Body of pancreas (tissue), 4 donors: ENCODE measurements at regions not wholly inside any gene's neighbourhood (a gene's known extent, or its start where the extent isn't known, plus 50 kb on each side); places are given as distances from the start of the nearest gene placed in this dataset.

Experiments used
- CTCF ChIP-seq, 7 experiments: fragments of 450-650 bp in 4 of 7; fragments of 200-600 bp in 3 of 7; sonication (generic) in 3 of 7; IDR thresholded peaks; one replicate each; pipeline ENCODE4 v1.5.1; 2016 to 2019; ENCODE audit warnings: antibody characterized with exemption in 7 of 7
- POLR2A ChIP-seq, 3 donors: fragments of 450-650 bp; IDR thresholded peaks; one replicate each; pipeline ENCODE4 v1.6.1; 2016; ENCODE audit warnings: antibody characterized with exemption in 3 of 3, mild to moderate bottlenecking in 2 of 3

- TF ChIP-seq POLR2A (IDR thresholded peaks at IDR 0.05) (no peak), CTCF (IDR thresholded peaks at IDR 0.05) (no peak)
These were observed 55.0 kb upstream of the LAMA1 start for GRCh38 chr18:7172611-7173010.
